HG02763 (cell line): ENCODE measurements at regions not wholly inside any gene's neighbourhood (a gene's known extent, or its start where the extent isn't known, plus 50 kb on each side); places are given as distances from the start of the nearest gene placed in this dataset.
A peak's percentile ranks its signal among the peaks of the same experiment; 100 is the strongest.

ENCODE experiments used
- ATAC-seq: cut with Tn5 transposase; IDR thresholded peaks from one replicate; pipeline ENCODE4 v1.9.1; 2021; ENCODE audit warnings: mild to moderate bottlenecking, moderate library complexity; ENCODE audit not compliant: unreplicated experiment

DNA sequence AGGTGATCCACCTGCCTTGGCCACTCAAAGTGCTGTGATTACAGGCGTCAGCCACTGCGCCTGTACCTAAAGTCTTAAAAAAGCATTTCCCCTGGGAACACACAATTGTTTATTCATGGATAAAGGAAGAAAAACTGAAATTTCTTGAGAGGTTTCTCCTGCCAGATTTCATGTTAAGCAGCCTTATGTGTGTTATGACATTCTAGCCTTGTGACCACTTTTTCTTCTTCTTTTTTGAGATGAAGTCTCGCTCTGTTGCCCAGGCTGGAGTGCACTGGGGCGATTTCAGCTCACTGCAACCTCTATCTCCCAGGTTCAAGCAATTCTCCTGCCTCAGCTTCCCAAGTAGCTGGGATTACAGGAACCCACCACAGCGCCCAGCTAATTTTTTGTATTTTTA lies 57.8 kb upstream of the PLAC8 start:
- ATAC-seq = no peak

DNA sequence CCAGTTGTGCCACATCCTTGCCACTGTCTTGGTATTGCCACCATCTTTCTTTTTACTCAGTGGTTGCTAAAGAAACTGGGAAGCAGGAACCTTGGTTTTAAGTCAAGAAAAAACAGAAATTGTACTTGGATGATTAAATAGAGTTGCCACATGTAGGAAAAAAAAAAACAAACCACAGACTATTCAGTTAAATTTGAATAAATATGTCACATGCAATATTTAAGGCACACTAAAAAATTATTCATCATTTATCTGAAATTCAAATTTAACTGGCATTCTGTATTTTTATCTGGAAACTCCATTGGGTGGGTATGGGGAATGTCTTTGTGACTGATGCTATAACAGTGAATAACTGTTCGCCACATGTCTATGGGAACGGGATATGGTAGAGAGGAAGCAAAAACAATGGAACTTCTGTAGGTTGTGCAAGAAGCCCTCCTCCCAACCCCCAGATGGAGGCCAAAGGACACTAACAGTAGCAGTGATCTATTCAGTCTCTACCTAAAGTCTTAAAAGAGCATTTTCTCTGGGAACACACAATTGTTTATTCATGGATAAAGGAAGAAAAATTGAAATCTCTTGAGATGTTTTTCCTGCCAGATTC lies 57.0 kb upstream of the PLAC8 start:
- ATAC-seq = no peak

- peak; percentile 38 for ATAC-seq
These were observed 56.4 kb upstream of the PLAC8 start for GRCh38 chr4:83170952-83171399.
